Muscle layer of colon (tissue), 2 donors: ENCODE measurements at regions not wholly inside any gene's neighbourhood (a gene's known extent, or its start where the extent isn't known, plus 50 kb on each side); places are given as distances from the start of the nearest gene placed in this dataset.
"Not testable (repeated sequence)": the region's sequence is repeated elsewhere in the genome, so short reads cannot be mapped to it uniquely, and the experiment has no call there.

Source experiments
- H3K27ac ChIP-seq: one replicate; pipeline ENCODE4 v1.7.0; 2013; ENCODE audit warnings: low read depth, mild to moderate bottlenecking, low read length, moderate library complexity
- H3K27me3 ChIP-seq, 2 donors: one replicate each; pipeline ENCODE4 v1.7.0; 2013; ENCODE audit warnings: low read length in 2 of 2, mild to moderate bottlenecking in 2 of 2; ENCODE audit not compliant: insufficient read depth in 2 of 2, control insufficient read depth in 1 of 2
- H3K36me3 ChIP-seq: one replicate; pipeline ENCODE4 v1.7.0; 2013; ENCODE audit warnings: mild to moderate bottlenecking, low read length; ENCODE audit not compliant: insufficient read depth
- H3K4me1 ChIP-seq: one replicate; pipeline ENCODE4 v1.7.0; 2013; ENCODE audit warnings: mild to moderate bottlenecking, low read length; ENCODE audit not compliant: insufficient read depth
- H3K4me3 ChIP-seq, 2 donors: one replicate each; pipeline ENCODE4 v1.7.0; 2013; ENCODE audit warnings: low read length in 2 of 2, low read depth in 1 of 2, mild to moderate bottlenecking in 1 of 2, moderate library complexity in 1 of 2
- H3K9ac ChIP-seq: one replicate; pipeline ENCODE4 v1.7.0; 2013; ENCODE audit warnings: low read length
- H3K9me3 ChIP-seq: one replicate; pipeline ENCODE4 v1.7.0; 2013; ENCODE audit warnings: mild to moderate bottlenecking, low read length
- donor health status: abdominal sarcoma.
- donor health status: Adenocarcinoma of cecum.

DNA sequence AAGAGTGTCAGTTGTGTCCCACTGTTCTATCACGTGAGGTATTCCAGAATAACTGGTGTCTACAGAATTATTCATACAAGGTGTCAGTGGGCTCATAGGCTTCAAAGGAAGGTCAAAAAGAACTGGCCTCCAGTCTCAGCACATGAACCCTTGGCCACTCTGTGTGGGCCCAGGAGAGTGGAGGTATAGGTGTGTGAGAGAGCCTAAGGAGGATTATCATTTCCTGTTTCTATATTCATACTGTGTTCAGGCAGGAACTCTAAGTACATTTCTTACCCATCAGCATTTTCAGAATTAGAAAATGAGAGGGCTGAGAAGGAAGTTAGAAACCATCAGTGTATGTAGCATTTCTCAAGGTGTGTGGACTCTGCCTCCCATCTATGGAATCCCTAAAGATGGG lies 87.0 kb downstream of the BTG1 start:
- no peaks in the 10 kb centered on the region for H3K9me3 ChIP-seq
- H3K27ac ChIP-seq, result no peak overlapping the region
- peaks cover 23% of the 10 kb centered on the region for H3K4me1 ChIP-seq
- no peak overlapping the region for H3K9ac ChIP-seq
- no peaks in the 10 kb centered on the region for H3K27me3 ChIP-seq
- no peaks in the 10 kb centered on the region for H3K36me3 ChIP-seq
- no peak overlapping the region for H3K4me3 ChIP-seq

DNA sequence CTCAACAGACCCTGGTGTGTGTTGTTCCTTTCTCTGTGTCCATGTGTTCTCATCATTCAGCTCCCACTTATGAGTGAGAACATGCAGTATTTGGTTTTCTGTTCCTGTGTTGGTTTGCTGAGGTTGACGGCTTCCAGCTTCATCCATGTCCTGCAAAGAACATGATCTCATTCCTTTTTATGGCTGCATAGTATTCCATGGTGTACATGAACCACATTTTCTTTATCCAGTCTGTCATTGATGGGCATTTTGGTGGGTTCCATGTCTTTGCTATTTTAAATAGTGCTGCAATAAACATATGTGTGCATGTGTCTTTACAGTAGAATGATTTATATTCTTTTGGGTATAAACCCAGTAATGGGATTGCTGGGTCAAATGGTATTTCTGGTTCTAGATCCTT lies 88.9 kb downstream of the BTG1 start:
- not testable (repeated sequence) for H3K4me3 ChIP-seq, H3K9me3 ChIP-seq, H3K36me3 ChIP-seq, H3K9ac ChIP-seq, H3K27me3 ChIP-seq, H3K27ac ChIP-seq
- H3K4me1 ChIP-seq, result peaks cover 18% of the 10 kb centered on the region

DNA sequence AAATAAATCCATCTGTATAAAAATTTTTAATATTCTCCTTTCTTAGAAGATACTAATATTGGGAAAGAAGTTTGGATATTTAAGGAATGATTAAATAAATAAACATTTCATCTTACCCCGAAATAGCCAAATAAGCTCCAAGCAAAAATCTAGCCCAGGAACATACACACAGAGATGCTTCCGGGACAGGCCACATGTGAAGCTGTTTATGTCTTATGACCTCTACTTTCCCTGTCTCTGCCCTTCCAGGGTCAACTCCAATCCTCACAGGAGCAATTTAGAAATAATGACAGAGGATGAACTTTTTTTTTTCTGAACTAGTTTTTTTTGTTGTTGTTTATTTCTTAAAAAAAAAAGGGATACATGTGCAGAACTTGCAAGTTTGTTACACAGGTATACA lies 89.4 kb downstream of the BTG1 start:
- Histone ChIP-seq H3K9me3 (no peaks in the 10 kb centered on the region), H3K36me3 (no peaks in the 10 kb centered on the region), H3K9ac (no peak overlapping the region), H3K4me1 (peaks cover 18% of the 10 kb centered on the region), H3K27ac (no peak overlapping the region), H3K4me3 (no peak overlapping the region), H3K27me3 (no peaks in the 10 kb centered on the region)

DNA sequence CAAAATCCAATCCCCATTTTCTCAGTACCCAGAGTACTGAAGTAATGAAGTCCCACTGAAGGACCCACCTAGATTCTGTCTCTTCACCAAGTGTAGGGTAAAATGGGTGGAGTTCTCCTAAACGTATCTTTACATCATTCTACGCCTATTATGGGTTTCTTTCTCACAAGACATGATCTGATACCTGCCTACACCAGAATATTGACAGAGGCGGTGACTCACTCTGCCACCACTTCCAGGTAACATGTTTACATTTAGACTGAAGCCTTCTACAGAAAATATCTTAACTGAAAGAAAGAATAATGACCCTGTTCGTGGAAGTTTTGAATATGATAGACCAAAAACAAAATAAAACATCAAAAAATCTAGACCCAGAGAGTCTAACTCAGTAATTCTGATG lies 89.8 kb downstream of the BTG1 start:
- Histone ChIP-seq H3K36me3 (no peaks in the 10 kb centered on the region), H3K4me1 (peaks cover 15% of the 10 kb centered on the region), H3K4me3 (no peak overlapping the region), H3K9me3 (no peaks in the 10 kb centered on the region), H3K9ac (no peak overlapping the region), H3K27ac (no peak overlapping the region), H3K27me3 (no peaks in the 10 kb centered on the region)

DNA sequence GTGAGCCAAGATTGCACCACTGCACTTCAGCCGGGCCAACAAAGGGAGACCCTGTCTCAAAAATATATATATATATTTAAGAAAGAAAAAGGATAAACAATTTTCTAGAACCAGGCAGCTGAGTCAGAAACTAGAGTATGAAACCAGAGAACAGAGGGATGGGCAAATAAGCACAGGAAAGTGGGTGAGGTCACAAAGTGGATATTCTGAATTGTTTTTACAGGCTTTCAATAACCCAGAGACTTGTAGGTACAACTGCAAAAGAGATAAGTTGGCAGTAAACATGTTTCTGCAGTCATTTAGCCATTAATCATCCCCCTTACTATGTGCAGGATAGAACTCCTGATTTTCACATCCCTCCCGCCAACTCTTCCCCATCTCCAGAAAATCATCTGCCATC lies 94.2 kb downstream of the BTG1 start:
- Histone ChIP-seq H3K27me3 (no peaks in the 10 kb centered on the region), H3K27ac (no peak overlapping the region), H3K36me3 (no peaks in the 10 kb centered on the region), H3K9me3 (no peaks in the 10 kb centered on the region), H3K9ac (no peak overlapping the region), H3K4me1 (no peaks in the 10 kb centered on the region), H3K4me3 (no peak overlapping the region)

DNA sequence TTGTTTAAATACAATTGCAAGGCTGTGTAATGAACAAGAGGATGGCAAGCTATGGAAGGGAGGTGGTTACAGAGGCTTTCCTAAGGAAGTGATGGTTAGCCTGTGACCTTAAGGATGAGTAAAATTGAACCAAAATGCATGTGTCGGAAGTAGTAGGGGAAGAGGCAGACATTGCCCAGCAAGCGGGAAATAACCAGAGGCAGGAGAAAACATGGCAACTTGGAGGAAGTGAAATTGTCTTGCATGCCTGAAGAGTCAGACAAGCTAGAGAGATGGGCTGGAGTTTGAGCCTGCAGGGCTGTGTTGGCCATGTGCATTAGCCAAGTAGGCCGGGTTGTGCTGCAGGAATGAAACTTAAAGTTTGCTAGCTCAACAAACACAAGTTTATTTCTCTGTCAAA lies 96.2 kb downstream of the BTG1 start:
- Histone ChIP-seq H3K9ac (no peak overlapping the region), H3K36me3 (no peaks in the 10 kb centered on the region), H3K9me3 (no peaks in the 10 kb centered on the region), H3K27ac (no peak overlapping the region), H3K4me3 (no peak overlapping the region), H3K4me1 (no peaks in the 10 kb centered on the region), H3K27me3 (no peaks in the 10 kb centered on the region)

DNA sequence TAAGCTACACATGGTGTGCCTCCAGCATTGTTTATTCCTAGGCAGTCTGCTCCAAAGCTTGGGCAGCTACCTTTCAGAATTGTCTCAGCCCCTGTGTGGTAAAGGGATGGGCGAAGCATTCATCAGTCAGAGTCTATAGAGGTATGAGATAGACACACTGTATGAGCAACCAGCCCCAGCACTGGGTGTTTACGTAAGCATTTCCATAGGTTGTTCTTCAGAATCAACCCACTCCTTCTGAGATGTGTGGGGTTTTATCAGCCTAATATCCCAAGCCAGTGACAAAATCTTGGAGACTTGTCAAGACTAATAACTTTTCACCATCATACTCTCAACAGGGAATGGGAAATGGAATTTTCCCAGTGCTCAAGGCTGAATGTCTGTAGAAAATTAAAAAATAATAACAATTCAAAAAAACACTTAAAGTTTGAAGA lies 98.2 kb downstream of the BTG1 start:
- H3K36me3 ChIP-seq, result no peaks in the 10 kb centered on the region
- no peak overlapping the region for H3K4me3 ChIP-seq
- no peaks in the 10 kb centered on the region for H3K9me3 ChIP-seq
- no peak overlapping the region for H3K27ac ChIP-seq
- no peaks in the 10 kb centered on the region for H3K27me3 ChIP-seq
- H3K4me1 ChIP-seq, result no peaks in the 10 kb centered on the region
- H3K9ac ChIP-seq, result no peak overlapping the region

DNA sequence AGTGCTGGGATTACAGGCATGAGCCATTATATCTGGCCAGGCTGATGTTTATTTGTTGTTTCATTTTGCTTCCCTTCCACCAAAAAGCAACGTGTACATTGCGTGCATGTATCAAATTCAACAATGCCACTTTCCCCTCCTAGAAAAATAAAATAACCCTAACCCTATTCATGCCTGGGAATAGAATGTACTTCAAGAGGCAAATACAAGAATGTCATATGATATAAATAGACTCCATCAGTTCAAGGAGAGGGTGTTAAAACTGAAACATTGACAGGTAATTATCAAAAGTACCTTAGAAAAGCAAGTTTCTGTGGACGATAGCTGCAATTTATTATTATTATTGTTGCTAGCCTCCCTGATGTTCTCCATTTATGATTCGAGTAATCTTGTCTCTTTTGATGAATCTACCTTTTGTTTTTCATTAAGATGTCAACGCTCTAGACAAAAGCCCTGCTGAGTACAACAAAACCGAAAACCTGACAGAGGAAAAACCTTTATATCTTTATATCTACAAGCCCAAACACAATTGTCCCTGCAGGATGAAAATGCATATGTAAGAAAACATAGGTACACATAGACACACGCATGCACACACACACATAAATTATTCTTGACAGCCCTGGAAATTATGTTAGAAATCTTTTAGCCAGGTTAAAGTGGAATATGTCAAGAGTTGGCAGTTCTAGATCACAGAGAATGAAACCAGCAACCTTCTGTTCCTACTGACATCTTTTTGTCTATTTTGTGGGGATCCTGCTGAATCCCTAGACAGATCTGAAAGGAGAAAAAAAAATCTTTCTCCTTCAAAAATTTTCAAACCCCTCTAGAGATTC lies 98.9 kb downstream of the BTG1 start:
- no peaks in the 10 kb centered on the region for H3K27me3 ChIP-seq

DNA sequence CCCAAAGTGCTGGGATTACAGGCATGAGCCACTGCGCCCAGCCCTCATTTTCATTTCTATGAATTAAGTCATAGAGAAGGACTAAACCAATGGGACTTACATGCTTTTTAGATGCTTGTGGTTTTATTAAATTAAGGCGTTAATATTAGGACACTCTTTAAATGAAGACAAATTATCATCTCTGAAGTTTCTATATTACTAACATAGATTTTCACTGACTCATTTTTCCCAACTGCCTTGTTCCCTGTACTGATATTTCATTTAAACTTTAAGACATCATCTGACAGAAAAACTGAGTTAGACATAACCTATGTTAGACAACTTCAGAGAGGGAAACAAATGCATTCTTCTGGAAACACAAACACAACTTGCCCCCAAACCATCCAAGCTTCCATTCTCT lies 99.8 kb downstream of the BTG1 start:
- H3K9ac ChIP-seq, result no peak overlapping the region
- no peaks in the 10 kb centered on the region for H3K4me1 ChIP-seq
- no peaks in the 10 kb centered on the region for H3K36me3 ChIP-seq
- no peak overlapping the region for H3K27ac ChIP-seq
- H3K4me3 ChIP-seq, result no peak overlapping the region
- H3K27me3 ChIP-seq, result no peaks in the 10 kb centered on the region
- no peaks in the 10 kb centered on the region for H3K9me3 ChIP-seq

More for the DNA sequence above, 98.9 kb downstream of the BTG1 start:
- H3K4me1 ChIP-seq, result no peaks in the 10 kb centered on the region
- H3K27ac ChIP-seq, result no peak overlapping the region
- H3K9me3 ChIP-seq, result no peaks in the 10 kb centered on the region
- no peaks in the 10 kb centered on the region for H3K36me3 ChIP-seq
- H3K4me3 ChIP-seq, result no peak overlapping the region
- H3K9ac ChIP-seq, result no peak overlapping the region

DNA sequence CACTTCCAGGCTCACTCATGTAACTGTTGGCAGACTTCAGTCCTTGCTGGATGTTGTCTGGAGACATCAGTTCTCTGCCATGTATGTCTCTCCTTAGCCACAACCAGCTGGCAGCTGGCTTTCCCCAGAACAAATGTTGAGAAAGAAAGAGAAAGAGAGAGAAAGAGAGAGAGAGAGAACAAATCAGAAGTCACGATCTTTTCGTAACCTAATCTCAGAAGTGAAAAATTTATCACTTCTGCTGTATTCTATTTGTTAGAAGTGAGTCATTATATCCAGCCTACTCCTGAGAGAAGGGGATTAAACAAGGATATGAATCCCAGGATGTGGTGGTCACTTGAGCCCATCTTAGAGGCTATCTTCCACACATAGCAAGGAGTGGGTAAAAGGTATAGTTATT lies 101.2 kb downstream of the BTG1 start:
- Histone ChIP-seq H3K27me3 (no peaks in the 10 kb centered on the region), H3K9me3 (no peaks in the 10 kb centered on the region), H3K27ac (no peak overlapping the region), H3K4me1 (no peaks in the 10 kb centered on the region), H3K9ac (no peak overlapping the region), H3K4me3 (no peak overlapping the region), H3K36me3 (no peaks in the 10 kb centered on the region)

DNA sequence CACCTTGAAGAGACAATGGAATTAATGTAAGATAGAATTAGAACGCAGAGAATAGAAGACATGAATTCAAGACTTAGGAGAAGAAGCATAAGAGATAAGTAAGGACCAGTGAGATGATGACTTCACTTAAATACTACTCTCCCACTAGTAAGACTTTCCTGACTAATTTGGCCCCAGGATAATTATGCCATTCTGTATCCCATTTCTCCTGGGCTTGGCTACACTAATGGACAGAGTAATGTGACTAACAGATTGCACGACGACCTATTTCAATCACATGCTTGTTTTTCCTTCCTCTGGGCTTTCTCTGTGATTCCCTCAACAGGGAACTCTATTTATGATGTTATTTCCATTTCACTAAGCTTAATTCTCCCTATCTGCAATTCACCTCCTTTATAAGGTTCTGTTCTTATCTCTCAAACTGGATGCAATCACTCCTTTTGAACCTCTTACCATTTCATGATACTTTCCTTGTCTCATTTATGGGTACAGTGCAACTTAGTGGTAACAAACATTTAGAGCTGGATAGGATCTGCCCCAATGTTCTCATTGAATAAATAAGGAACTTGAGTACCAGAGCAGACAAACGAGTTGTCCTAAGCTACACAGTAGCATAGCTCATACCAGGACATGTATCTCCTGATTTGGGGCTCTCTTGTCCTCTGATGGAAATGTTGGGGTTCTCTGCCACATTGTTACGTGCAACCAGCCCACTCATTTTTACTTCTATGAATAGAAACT lies 102.7 kb downstream of the BTG1 start:
- Histone ChIP-seq H3K27ac (no peak overlapping the region), H3K9me3 (no peaks in the 10 kb centered on the region), H3K27me3 (no peaks in the 10 kb centered on the region), H3K4me1 (no peaks in the 10 kb centered on the region), H3K9ac (no peak overlapping the region), H3K36me3 (no peaks in the 10 kb centered on the region), H3K4me3 (no peak overlapping the region)

DNA sequence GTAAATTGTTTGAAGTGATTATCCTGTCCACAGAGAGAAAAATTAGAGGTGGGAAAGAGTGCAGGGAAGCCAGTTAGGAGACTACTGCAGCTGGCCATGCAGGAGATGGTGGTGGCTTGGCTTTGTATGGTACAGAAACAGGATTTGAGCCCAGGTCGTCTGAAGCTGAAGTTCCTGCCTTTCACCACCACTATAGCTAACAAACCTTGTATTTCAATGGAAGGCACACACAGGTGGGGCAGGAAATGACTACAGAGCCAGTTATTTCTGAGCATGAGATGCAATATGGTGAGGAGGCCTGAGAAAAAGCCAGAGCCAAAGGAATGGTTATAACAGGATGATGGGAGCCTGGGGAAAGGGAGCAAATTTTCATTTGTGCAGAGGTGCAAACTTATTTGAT lies 103.9 kb downstream of the BTG1 start:
- no peak overlapping the region for H3K27ac ChIP-seq
- H3K36me3 ChIP-seq, result no peaks in the 10 kb centered on the region

More for the DNA sequence above, 103.9 kb downstream of the BTG1 start:
- H3K27me3 ChIP-seq, result no peaks in the 10 kb centered on the region
- no peaks in the 10 kb centered on the region for H3K4me1 ChIP-seq
- H3K9ac ChIP-seq, result no peak overlapping the region
- H3K9me3 ChIP-seq, result no peaks in the 10 kb centered on the region
- no peak overlapping the region for H3K4me3 ChIP-seq
